IPS DF 19.7 (cell line): ENCODE measurements at regions not wholly inside any gene's neighbourhood (a gene's known extent, or its start where the extent isn't known, plus 50 kb on each side); places are given as distances from the start of the nearest gene placed in this dataset.

Source experiments
- DNase-seq: peaks from one replicate; pipeline ENCODE4 v3.0.0-alpha.2; 2013; ENCODE audit warnings: low read depth, low spot score

GRCh38 chr12:4026020-4026358 lies 152.8 kb upstream of the PARP11 start:
- no peak for DNase-seq

GRCh38 chr12:4025181-4026019 lies 152.2 kb upstream of the PARP11 start:
- peak; percentile 97 for DNase-seq

GRCh38 chr12:4024701-4025100 lies 151.5 kb upstream of the PARP11 start:
- no peak for DNase-seq

GRCh38 chr12:4015225-4016091 lies 142.3 kb upstream of the PARP11 start:
- DNase-seq, result no peak

GRCh38 chr12:4014858-4015224 lies 141.6 kb upstream of the PARP11 start:
- no peak for DNase-seq

GRCh38 chr12:4014444-4014843 lies 141.2 kb upstream of the PARP11 start:
- DNase-seq, result no peak

- DNase-seq, result no peak
Measured at GRCh38 chr12:4012977-4013968, 140.1 kb upstream of the PARP11 start.

GRCh38 chr12:4012073-4012472 lies 138.9 kb upstream of the PARP11 start:
- no peak for DNase-seq

- DNase-seq, result no peak
Measured at GRCh38 chr12:4011597-4011996, 138.4 kb upstream of the PARP11 start.

- no peak for DNase-seq
Measured at GRCh38 chr12:4009979-4010704, 136.9 kb upstream of the PARP11 start.

GRCh38 chr12:4006743-4007142 lies 133.5 kb upstream of the PARP11 start:
- no peak for DNase-seq

- DNase-seq, result no peak
Measured at GRCh38 chr12:4005851-4006430, 132.7 kb upstream of the PARP11 start.

GRCh38 chr12:4003576-4003975 lies 130.4 kb upstream of the PARP11 start:
- no peak for DNase-seq

- no peak for DNase-seq
Measured at GRCh38 chr12:4002601-4003000, 129.4 kb upstream of the PARP11 start.

- DNase-seq, result no peak
Measured at GRCh38 chr12:4001841-4002240, 128.6 kb upstream of the PARP11 start.

- no peak for DNase-seq
Measured at GRCh38 chr12:4001031-4001430, 127.8 kb upstream of the PARP11 start.

GRCh38 chr12:3999904-4000303 lies 126.7 kb upstream of the PARP11 start:
- no peak for DNase-seq

- DNase-seq, result no peak
Measured at GRCh38 chr12:3998968-3999792, 126.0 kb upstream of the PARP11 start.

GRCh38 chr12:3998397-3998796 lies 125.2 kb upstream of the PARP11 start:
- no peak for DNase-seq

GRCh38 chr12:3996322-3996721 lies 123.1 kb upstream of the PARP11 start:
- DNase-seq, result no peak
